PFSK-1 (cell line): ENCODE measurements at regions not wholly inside any gene's neighbourhood (a gene's known extent, or its start where the extent isn't known, plus 50 kb on each side); places are given as distances from the start of the nearest gene placed in this dataset.

Source experiments
- FOXP2 ChIP-seq: optimal IDR thresholded peaks from 2 replicates; pipeline ENCODE3; 2011; ENCODE audit warnings: borderline replicate concordance, control low read depth, inconsistent platforms; ENCODE audit not compliant: insufficient read depth; ENCODE audit errors: extremely low read length, extremely low read depth
- POLR2AphosphoS5 ChIP-seq: IDR thresholded peaks from 2 replicates; pipeline ENCODE4 v1.6.1; 2012; ENCODE audit warnings: low read depth, mild to moderate bottlenecking, control low read depth, low read length, moderate library complexity
- REST ChIP-seq, 2 experiments: IDR thresholded peaks; 2 replicates each; pipeline versions ENCODE4 v1.6.1 to v1.8.0; 2011 to 2012; ENCODE audit warnings: low read depth in 2 of 2, low read length in 2 of 2, control low read depth in 1 of 2, inconsistent platforms in 1 of 2, mild to moderate bottlenecking in 1 of 2, moderate library complexity in 1 of 2; ENCODE audit not compliant: insufficient read depth in 1 of 2
- SIN3A ChIP-seq: IDR thresholded peaks from 2 replicates; pipeline ENCODE4 v1.6.1; 2012; ENCODE audit warnings: mild to moderate bottlenecking, low read length, moderate library complexity, borderline replicate concordance; ENCODE audit not compliant: insufficient read depth
- TAF1 ChIP-seq: IDR thresholded peaks from 2 replicates; pipeline ENCODE4 v1.6.1; 2012; ENCODE audit warnings: low read length, control low read depth, borderline replicate concordance; ENCODE audit not compliant: insufficient read depth

- TF ChIP-seq REST (IDR thresholded peaks at IDR 0.05; ENCODE audit: insufficient read depth in 1 of 2, low read depth in 2 of 2, low read length in 2 of 2) = no peak
- TF ChIP-seq POLR2AphosphoS5 = no peak
- TF ChIP-seq FOXP2 = no peak
- no peak for TF ChIP-seq TAF1
- no peak for TF ChIP-seq SIN3A
Observed at GRCh38 chr9:7516376-7516775, 283.2 kb downstream of the DMAC1 start.

- TF ChIP-seq REST (IDR thresholded peaks at IDR 0.05; ENCODE audit: insufficient read depth in 1 of 2, low read depth in 2 of 2, low read length in 2 of 2) = no peak
- no peak for TF ChIP-seq POLR2AphosphoS5
- no peak for TF ChIP-seq SIN3A
- no peak for TF ChIP-seq TAF1
- TF ChIP-seq FOXP2 = no peak
Observed at GRCh38 chr9:7510199-7510598, 289.4 kb downstream of the DMAC1 start.

- no peak for TF ChIP-seq FOXP2
- TF ChIP-seq TAF1 = no peak
- no peak for TF ChIP-seq REST (IDR thresholded peaks at IDR 0.05; ENCODE audit: insufficient read depth in 1 of 2, low read depth in 2 of 2, low read length in 2 of 2)
- TF ChIP-seq SIN3A = no peak
- TF ChIP-seq POLR2AphosphoS5 = no peak
Observed at GRCh38 chr9:7509576-7510145, 289.9 kb downstream of the DMAC1 start.

- TF ChIP-seq POLR2AphosphoS5 = no peak
- TF ChIP-seq FOXP2 = no peak
Observed at GRCh38 chr9:7508516-7508915, 291.1 kb downstream of the DMAC1 start.

- no peak for TF ChIP-seq FOXP2
- TF ChIP-seq SIN3A = no peak
- TF ChIP-seq REST (IDR thresholded peaks at IDR 0.05; ENCODE audit: insufficient read depth in 1 of 2, low read depth in 2 of 2, low read length in 2 of 2) = no peak
- no peak for TF ChIP-seq POLR2AphosphoS5
- no peak for TF ChIP-seq TAF1
Observed at GRCh38 chr9:7507566-7508270, 291.9 kb downstream of the DMAC1 start.
